Neural progenitor cell (in vitro differentiated cells): ENCODE measurements at regions not wholly inside any gene's neighbourhood (a gene's known extent, or its start where the extent isn't known, plus 50 kb on each side); places are given as distances from the start of the nearest gene placed in this dataset.
"Not testable (repeated sequence)": the region's sequence is repeated elsewhere in the genome, so short reads cannot be mapped to it uniquely, and the experiment has no call there.

Experiments
- DNase-seq: peaks from one replicate; pipeline ENCODE4 v3.0.0-alpha.2; 2016; ENCODE audit warnings: low spot score
- H2AFZ ChIP-seq: fragments of 200-600 bp; sonication (generic); replicated peaks from 2 replicates; pipeline ENCODE4 v1.6.1; 2016; ENCODE audit warnings: antibody characterized with exemption
- H3F3A ChIP-seq: fragments of 200-600 bp; sonication (generic); 2 replicates; pipeline ENCODE4 v1.6.1; 2016; ENCODE audit warnings: antibody characterized with exemption, low read depth
- H3K27ac ChIP-seq: fragments of 200-600 bp; sonication (generic); 2 replicates; pipeline ENCODE4 v1.5.1; 2016; ENCODE audit warnings: mild to moderate bottlenecking
- H3K27me3 ChIP-seq: fragments of 200-600 bp; sonication (generic); 2 replicates; pipeline ENCODE4 v1.6.1; 2016; ENCODE audit warnings: mild to moderate bottlenecking, moderate library complexity
- H3K36me3 ChIP-seq: fragments of 200-600 bp; sonication (generic); 2 replicates; pipeline ENCODE4 v1.5.1; 2016
- H3K4me1 ChIP-seq: fragments of 200-600 bp; sonication (generic); 2 replicates; pipeline ENCODE4 v1.6.1; 2016; ENCODE audit warnings: mixed run types
- H3K4me2 ChIP-seq: fragments of 200-600 bp; sonication (generic); 2 replicates; pipeline ENCODE4 v1.6.1; 2016
- H3K4me3 ChIP-seq: fragments of 200-600 bp; sonication (generic); 2 replicates; pipeline ENCODE4 v1.5.1; 2016
- H3K79me2 ChIP-seq: fragments of 200-600 bp; sonication (generic); 2 replicates; pipeline ENCODE4 v1.6.1; 2016; ENCODE audit warnings: low read depth
- H3K9ac ChIP-seq: fragments of 200-600 bp; sonication (generic); 2 replicates; pipeline ENCODE4 v1.6.1; 2016
- H3K9me3 ChIP-seq: fragments of 200-600 bp; sonication (generic); 2 replicates; pipeline ENCODE4 v1.5.1; 2016; ENCODE audit warnings: low read depth
- H4K20me1 ChIP-seq: fragments of 200-600 bp; sonication (generic); 2 replicates; pipeline ENCODE4 v1.6.1; 2016; ENCODE audit warnings: low read depth
- H3K27ac Mint-ChIP-seq: 3 replicates; pipeline ENCODE4 v1.8.0; 2021; ENCODE audit warnings: mixed read lengths
- H3K27me3 Mint-ChIP-seq: 2 replicates; pipeline ENCODE4 v1.8.0; 2022; ENCODE audit warnings: low read depth, mild to moderate bottlenecking, inconsistent platforms, moderate library complexity, mixed read lengths; ENCODE audit not compliant: insufficient read depth
- H3K36me3 Mint-ChIP-seq: 3 replicates; pipeline ENCODE4 v1.8.0; 2021; ENCODE audit warnings: mixed read lengths
- H3K4me1 Mint-ChIP-seq: 3 replicates; pipeline ENCODE4 v1.8.0; 2021; ENCODE audit warnings: mixed read lengths
- H3K4me3 Mint-ChIP-seq: 3 replicates; pipeline ENCODE4 v1.8.0; 2021; ENCODE audit warnings: mild to moderate bottlenecking, moderate library complexity, mixed read lengths
- H3K9me3 Mint-ChIP-seq: 3 replicates; pipeline ENCODE4 v1.8.0; 2020; ENCODE audit warnings: mixed read lengths
- EZH2 ChIP-seq: fragments of 200-600 bp; sonication (generic); IDR thresholded peaks from 2 replicates; pipeline ENCODE4 v1.6.1; 2017; ENCODE audit warnings: antibody characterized with exemption, mild to moderate bottlenecking, moderate library complexity
- EZH2phosphoT487 ChIP-seq: fragments of 200-600 bp; sonication (generic); IDR thresholded peaks from 2 replicates; pipeline ENCODE4 v1.6.1; 2017; ENCODE audit warnings: antibody characterized with exemption
- TF ChIP-seq, protein P1 (sequence below): fragments of 200-600 bp; sonication (generic); IDR thresholded peaks from 2 replicates; pipeline ENCODE4 v1.5.1; 2017; ENCODE audit warnings: antibody characterized with exemption, mild to moderate bottlenecking

DNA sequence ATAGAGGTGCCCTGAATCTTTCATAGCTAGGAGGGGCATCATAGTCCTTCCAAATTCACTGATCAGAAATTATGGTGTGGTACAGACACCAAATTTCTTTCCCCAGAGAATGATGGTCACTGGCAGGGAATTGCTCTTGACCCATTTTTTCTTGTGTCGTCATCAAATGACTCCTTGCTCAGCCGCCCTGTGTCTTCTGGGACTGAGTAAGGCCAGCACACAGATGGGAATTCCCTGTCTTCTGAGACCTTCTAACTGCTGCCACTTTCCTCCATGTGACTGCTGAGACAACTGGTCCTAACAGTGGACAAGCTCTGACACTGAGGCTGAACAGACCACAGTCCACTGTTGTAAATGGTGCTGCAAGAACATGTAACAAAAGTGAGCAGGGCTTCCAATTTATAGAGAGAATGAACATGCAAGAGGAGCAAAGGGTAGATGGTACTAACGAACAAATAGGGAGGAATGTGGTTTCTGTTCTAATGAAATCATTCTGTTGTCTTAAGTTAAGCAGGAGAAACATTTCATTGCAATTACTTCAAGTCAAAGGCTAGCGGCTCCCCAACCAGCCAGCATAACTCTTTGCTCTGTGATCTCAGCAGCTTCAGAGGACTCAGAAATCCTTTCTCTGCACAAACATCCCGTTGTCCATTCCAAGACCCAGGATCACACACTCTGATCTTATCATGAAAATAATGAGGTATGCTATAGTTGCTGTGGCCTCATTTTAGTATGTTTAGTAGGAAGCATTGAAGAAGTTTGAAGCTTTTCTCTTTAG, 235.9 kb upstream of the PRSS1 start:
- H3K36me3 Mint-ChIP-seq, result no peaks in the 10 kb centered on the region

GRCh38 chr7:142511801-142512200, 237.5 kb upstream of the PRSS1 start:
- H3K9ac ChIP-seq, result no peak overlapping the region

More for the DNA sequence above, 235.9 kb upstream of the PRSS1 start:
- Histone ChIP-seq H3K27me3 (no peaks in the 10 kb centered on the region), H4K20me1 (no peaks in the 10 kb centered on the region), H3K9ac (no peak overlapping the region), H3F3A (no peaks in the 10 kb centered on the region), H3K36me3 (no peaks in the 10 kb centered on the region), H3K9me3 (no peaks in the 10 kb centered on the region), H3K4me1 (no peaks in the 10 kb centered on the region), H3K79me2 (no peaks in the 10 kb centered on the region), H3K4me2 (no peak overlapping the region), H3K27ac (no peak overlapping the region), H3K4me3 (no peak overlapping the region), H2AFZ (no peak overlapping the region)
- H3K27ac Mint-ChIP-seq, result no peak overlapping the region
- no peak for DNase-seq
- TF ChIP-seq, protein P1, sequence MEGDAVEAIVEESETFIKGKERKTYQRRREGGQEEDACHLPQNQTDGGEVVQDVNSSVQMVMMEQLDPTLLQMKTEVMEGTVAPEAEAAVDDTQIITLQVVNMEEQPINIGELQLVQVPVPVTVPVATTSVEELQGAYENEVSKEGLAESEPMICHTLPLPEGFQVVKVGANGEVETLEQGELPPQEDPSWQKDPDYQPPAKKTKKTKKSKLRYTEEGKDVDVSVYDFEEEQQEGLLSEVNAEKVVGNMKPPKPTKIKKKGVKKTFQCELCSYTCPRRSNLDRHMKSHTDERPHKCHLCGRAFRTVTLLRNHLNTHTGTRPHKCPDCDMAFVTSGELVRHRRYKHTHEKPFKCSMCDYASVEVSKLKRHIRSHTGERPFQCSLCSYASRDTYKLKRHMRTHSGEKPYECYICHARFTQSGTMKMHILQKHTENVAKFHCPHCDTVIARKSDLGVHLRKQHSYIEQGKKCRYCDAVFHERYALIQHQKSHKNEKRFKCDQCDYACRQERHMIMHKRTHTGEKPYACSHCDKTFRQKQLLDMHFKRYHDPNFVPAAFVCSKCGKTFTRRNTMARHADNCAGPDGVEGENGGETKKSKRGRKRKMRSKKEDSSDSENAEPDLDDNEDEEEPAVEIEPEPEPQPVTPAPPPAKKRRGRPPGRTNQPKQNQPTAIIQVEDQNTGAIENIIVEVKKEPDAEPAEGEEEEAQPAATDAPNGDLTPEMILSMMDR, result no peak
- TF ChIP-seq EZH2 (no peak), EZH2phosphoT487 (no peak)
- no peaks in the 10 kb centered on the region for H3K4me1 Mint-ChIP-seq
- H3K27me3 Mint-ChIP-seq, result peaks cover 2% of the 10 kb centered on the region
- no peak overlapping the region for H3K4me3 Mint-ChIP-seq
- H3K9me3 Mint-ChIP-seq, result no peaks in the 10 kb centered on the region

GRCh38 chr7:142511374-142511773, 237.9 kb upstream of the PRSS1 start:
- Mint-ChIP-seq H3K27ac (no peak overlapping the region), H3K4me3 (no peak overlapping the region), H3K4me1 (no peaks in the 10 kb centered on the region), H3K36me3 (no peaks in the 10 kb centered on the region), H3K9me3 (no peaks in the 10 kb centered on the region), H3K27me3 (peaks cover 4% of the 10 kb centered on the region)
- no peak for TF ChIP-seq EZH2phosphoT487
- no peak for TF ChIP-seq EZH2
- TF ChIP-seq, protein P1, result no peak
- Histone ChIP-seq H3K4me1 (no peaks in the 10 kb centered on the region), H3K79me2 (no peaks in the 10 kb centered on the region), H4K20me1 (no peaks in the 10 kb centered on the region), H3K9ac (no peak overlapping the region), H3K9me3 (no peaks in the 10 kb centered on the region), H3F3A (no peaks in the 10 kb centered on the region), H3K27ac (no peak overlapping the region), H2AFZ (no peak overlapping the region), H3K27me3 (no peaks in the 10 kb centered on the region), H3K36me3 (no peaks in the 10 kb centered on the region), H3K4me2 (no peak overlapping the region), H3K4me3 (no peak overlapping the region)
- no peak for DNase-seq

More at GRCh38 chr7:142511801-142512200, 237.5 kb upstream of the PRSS1 start:
- Histone ChIP-seq H3K9me3 (no peaks in the 10 kb centered on the region), H3K4me3 (no peak overlapping the region), H4K20me1 (no peaks in the 10 kb centered on the region), H3K27ac (no peak overlapping the region), H3K27me3 (no peaks in the 10 kb centered on the region), H2AFZ (no peak overlapping the region), H3K79me2 (no peaks in the 10 kb centered on the region), H3K36me3 (no peaks in the 10 kb centered on the region), H3F3A (no peaks in the 10 kb centered on the region), H3K4me1 (no peaks in the 10 kb centered on the region), H3K4me2 (no peak overlapping the region)
- Mint-ChIP-seq H3K27ac (no peak overlapping the region), H3K27me3 (peaks cover 4% of the 10 kb centered on the region), H3K36me3 (no peaks in the 10 kb centered on the region), H3K4me1 (no peaks in the 10 kb centered on the region), H3K9me3 (no peaks in the 10 kb centered on the region), H3K4me3 (no peak overlapping the region)
- TF ChIP-seq, protein P1, result no peak
- TF ChIP-seq EZH2phosphoT487 (no peak), EZH2 (no peak)
- no peak for DNase-seq

DNA sequence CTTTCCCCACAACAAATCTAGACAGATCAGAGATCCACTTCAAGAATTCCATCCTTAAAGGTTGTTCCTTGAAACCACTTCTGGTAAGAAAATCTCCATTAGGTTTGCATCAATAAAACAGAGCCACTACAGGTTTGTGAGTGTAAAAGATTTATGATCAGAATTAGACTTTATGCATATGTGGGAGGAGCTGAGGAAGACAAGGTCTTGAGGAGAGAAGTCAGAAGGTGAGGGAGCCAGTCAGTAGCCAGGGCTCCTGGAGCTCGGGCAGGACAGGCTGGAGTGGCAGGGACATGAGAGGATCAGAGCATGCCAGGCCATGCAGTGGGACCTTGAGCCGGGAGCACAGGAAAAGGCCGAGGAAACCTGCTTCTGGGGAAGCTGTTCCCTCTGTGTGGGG, 240.0 kb upstream of the PRSS1 start:
- not testable (repeated sequence) for DNase-seq, H3K27ac Mint-ChIP-seq

More for the DNA sequence above, 240.0 kb upstream of the PRSS1 start:
- not testable (repeated sequence) for H3K27ac ChIP-seq, H3K4me2 ChIP-seq, H3K27me3 Mint-ChIP-seq, H2AFZ ChIP-seq, H3K9me3 ChIP-seq, H3F3A ChIP-seq, H3K4me1 Mint-ChIP-seq, H3K27me3 ChIP-seq, H3K4me3 ChIP-seq, H3K9ac ChIP-seq, H4K20me1 ChIP-seq, H3K36me3 Mint-ChIP-seq, H3K36me3 ChIP-seq, H3K9me3 Mint-ChIP-seq, H3K4me1 ChIP-seq, H3K4me3 Mint-ChIP-seq, H3K79me2 ChIP-seq
